OCI-LY1 (cell line): ENCODE measurements at regions not wholly inside any gene's neighbourhood (a gene's known extent, or its start where the extent isn't known, plus 50 kb on each side); places are given as distances from the start of the nearest gene placed in this dataset.

Source experiments
- H2AFZ ChIP-seq: fragments of 200-600 bp; sonication (generic), shearing (Covaris generic); 2 replicates; pipeline ENCODE4 v1.6.0; 2014; ENCODE audit warnings: antibody characterized with exemption, mild to moderate bottlenecking, low read length
- H3F3A ChIP-seq: fragments of 200-600 bp; sonication (generic), shearing (Covaris generic); 2 replicates; pipeline ENCODE4 v1.6.0; 2014; ENCODE audit warnings: mild to moderate bottlenecking, antibody characterized with exemption, low read length, moderate library complexity; ENCODE audit not compliant: insufficient read depth
- H3K27ac ChIP-seq: fragments of 200-600 bp; sonication (generic); 2 replicates; pipeline ENCODE4 v1.5.1; 2014; ENCODE audit warnings: low read length, mixed run types, mild to moderate bottlenecking, low read depth; ENCODE audit not compliant: poor library complexity, severe bottlenecking
- H3K27me3 ChIP-seq: fragments of 200-600 bp; sonication (generic); 2 replicates; pipeline ENCODE4 v1.6.0; 2014; ENCODE audit warnings: antibody characterized with exemption, mild to moderate bottlenecking, low read length, moderate library complexity; ENCODE audit not compliant: insufficient read depth
- H3K36me3 ChIP-seq: fragments of 200-600 bp; sonication (generic); 2 replicates; pipeline ENCODE4 v1.6.1; 2014; ENCODE audit warnings: mild to moderate bottlenecking, antibody characterized with exemption, low read length, moderate library complexity, mixed read lengths; ENCODE audit not compliant: insufficient read depth
- H3K4me1 ChIP-seq: fragments of 200-600 bp; sonication (generic); 2 replicates; pipeline ENCODE4 v1.5.1; 2014; ENCODE audit warnings: mild to moderate bottlenecking, low read length, moderate library complexity; ENCODE audit not compliant: insufficient read depth, severe bottlenecking
- H3K4me2 ChIP-seq: fragments of 200-600 bp; sonication (generic), shearing (Covaris generic); 2 replicates; pipeline ENCODE4 v1.6.1; 2014; ENCODE audit warnings: low read length
- H3K4me3 ChIP-seq: fragments of 200-600 bp; sonication (generic); 2 replicates; pipeline ENCODE4 v1.5.1; 2014; ENCODE audit warnings: low read length, low read depth, mild to moderate bottlenecking, mixed read lengths; ENCODE audit not compliant: poor library complexity, severe bottlenecking
- H3K79me2 ChIP-seq: fragments of 200-600 bp; shearing (Covaris generic); 2 replicates; pipeline ENCODE4 v1.6.1; 2016; ENCODE audit warnings: mixed run types, low read length, mixed read lengths; ENCODE audit not compliant: insufficient read depth
- H3K9ac ChIP-seq: fragments of 200-600 bp; sonication (generic), shearing (Covaris generic); 2 replicates; pipeline ENCODE4 v1.6.1; 2014; ENCODE audit warnings: mild to moderate bottlenecking, low read length, mixed read lengths
- H3K9me2 ChIP-seq: fragments of 200-600 bp; sonication (generic), shearing (Covaris generic); 2 replicates; pipeline ENCODE4 v1.6.1; 2014; ENCODE audit warnings: low read depth, mild to moderate bottlenecking, low read length, mixed read lengths
- H3K9me3 ChIP-seq: fragments of 200-600 bp; shearing (Covaris generic); 2 replicates; pipeline ENCODE4 v1.6.1; 2014; ENCODE audit warnings: low read length, mixed read lengths
- H4K20me1 ChIP-seq: fragments of 200-600 bp; sonication (generic), shearing (Covaris generic); 2 replicates; pipeline ENCODE4 v1.6.0; 2016; ENCODE audit warnings: mild to moderate bottlenecking, low read length; ENCODE audit not compliant: insufficient read depth
- CTCF ChIP-seq: fragments of 200-600 bp; sonication (generic), shearing (Covaris generic); IDR thresholded peaks from 2 replicates; pipeline ENCODE4 v1.5.1; 2017; ENCODE audit warnings: mild to moderate bottlenecking, antibody characterized with exemption, low read length, moderate library complexity, mixed read lengths
- EZH2 ChIP-seq: fragments of 200-600 bp; sonication (generic), shearing (Covaris generic); IDR thresholded peaks from 2 replicates; pipeline ENCODE4 v1.8.0; 2017; ENCODE audit warnings: borderline replicate concordance, mixed run types, mild to moderate bottlenecking, antibody characterized with exemption, low read length, moderate library complexity, mixed read lengths

- no peak overlapping the region for H3K9ac ChIP-seq
- no peaks in the 10 kb centered on the region for H3K4me1 ChIP-seq
- H3F3A ChIP-seq = no peaks in the 10 kb centered on the region
- TF ChIP-seq CTCF (no peak), EZH2 (no peak)
- H3K27ac ChIP-seq = no peak overlapping the region
- H3K79me2 ChIP-seq = no peaks in the 10 kb centered on the region
- H3K9me3 ChIP-seq = no peaks in the 10 kb centered on the region
- H4K20me1 ChIP-seq = no peaks in the 10 kb centered on the region
- no peaks in the 10 kb centered on the region for H3K36me3 ChIP-seq
- H3K4me3 ChIP-seq = no peak overlapping the region
- no peak overlapping the region for H3K4me2 ChIP-seq
- no peaks in the 10 kb centered on the region for H3K27me3 ChIP-seq
- H2AFZ ChIP-seq = no peak overlapping the region
- H3K9me2 ChIP-seq = no peaks in the 10 kb centered on the region
Measured at GRCh38 chr2:53378791-53379190, 388.8 kb upstream of the CHAC2 start.

- H3K4me3 ChIP-seq = no peak overlapping the region
- no peaks in the 10 kb centered on the region for H3K27me3 ChIP-seq
- no peaks in the 10 kb centered on the region for H3K9me3 ChIP-seq
- H3K9me2 ChIP-seq = no peaks in the 10 kb centered on the region
- no peak overlapping the region for H2AFZ ChIP-seq
- no peaks in the 10 kb centered on the region for H3K36me3 ChIP-seq
- H3K4me1 ChIP-seq = no peaks in the 10 kb centered on the region
- TF ChIP-seq CTCF = no peak
- TF ChIP-seq EZH2 = no peak
- no peaks in the 10 kb centered on the region for H3F3A ChIP-seq
- no peaks in the 10 kb centered on the region for H3K79me2 ChIP-seq
- H4K20me1 ChIP-seq = no peaks in the 10 kb centered on the region
- H3K4me2 ChIP-seq = no peak overlapping the region
- no peak overlapping the region for H3K9ac ChIP-seq
- H3K27ac ChIP-seq = no peak overlapping the region
Measured at GRCh38 chr2:53373126-53373525, 394.5 kb upstream of the CHAC2 start.

- Histone ChIP-seq H3F3A (no peaks in the 10 kb centered on the region), H3K4me2 (no peak overlapping the region), H4K20me1 (no peaks in the 10 kb centered on the region), H3K9ac (no peak overlapping the region), H3K36me3 (no peaks in the 10 kb centered on the region), H3K79me2 (no peaks in the 10 kb centered on the region), H3K27ac (no peak overlapping the region), H2AFZ (no peak overlapping the region), H3K4me3 (no peak overlapping the region), H3K4me1 (no peaks in the 10 kb centered on the region), H3K9me2 (no peaks in the 10 kb centered on the region), H3K9me3 (0 out of 2 replicates have a peak, but pooled peaks cover 2% of the 10 kb centered on the region), H3K27me3 (no peaks in the 10 kb centered on the region)
- TF ChIP-seq EZH2 (no peak), CTCF (no peak)
Measured at GRCh38 chr2:53366543-53366942, 401.1 kb upstream of the CHAC2 start.
